ENCODE measurements at regions not wholly inside any gene's neighbourhood (a gene's known extent, or its start where the extent isn't known, plus 50 kb on each side); places are given as distances from the start of the nearest gene placed in this dataset.

- DNase-seq (ENCODE audit: low spot score): no peak
Measured at GRCh38 chr16:62089715-62090114, 53.5 kb upstream of the CDH8 start.

- no peak for DNase-seq (ENCODE audit: low spot score)
Measured at GRCh38 chr16:62088731-62089410, 52.6 kb upstream of the CDH8 start.

All from mucosa of gallbladder (tissue), 1 donor.